ENCODE measurements at regions not wholly inside any gene's neighbourhood (a gene's known extent, or its start where the extent isn't known, plus 50 kb on each side); places are given as distances from the start of the nearest gene placed in this dataset.
A peak's percentile ranks its signal among the peaks of the same experiment; 100 is the strongest.

DNA sequence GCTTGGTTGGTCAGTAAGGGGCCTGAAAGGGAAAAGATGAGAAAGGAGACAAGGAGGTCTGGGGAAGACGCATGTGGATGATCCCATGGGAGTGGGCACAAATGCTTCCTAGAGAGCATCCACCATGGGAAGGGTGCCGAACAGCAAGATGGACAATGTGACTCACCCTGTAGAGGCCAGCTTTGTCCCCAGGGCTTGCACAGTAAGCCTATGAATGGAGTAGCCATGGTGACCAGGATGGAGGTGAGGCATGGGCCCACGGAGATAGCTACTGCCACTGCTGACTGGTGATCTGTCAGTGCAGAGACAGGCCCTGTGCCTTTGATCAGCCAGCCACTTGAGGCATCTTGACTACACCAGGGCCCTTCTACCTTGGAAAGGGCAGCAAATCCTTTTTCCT, 172.6 kb downstream of the HAUS1 start:
- no peak for DNase-seq
- H3K27me3 ChIP-seq (ENCODE audit: control insufficient read depth, insufficient read depth, low read length): no peaks in the 10 kb centered on the region
- H3K4me1 ChIP-seq (ENCODE audit: control insufficient read depth, insufficient read depth, low read length): peaks cover 9% of the 10 kb centered on the region
- H3K9me3 ChIP-seq (replicated peaks; ENCODE audit: control insufficient read depth, low read depth, low read length): no peaks in the 10 kb centered on the region
- no peaks in the 10 kb centered on the region for H3K36me3 ChIP-seq (ENCODE audit: control insufficient read depth, insufficient read depth, low read length)
- 88% methylated on average over 3 of the region's 3 CpGs for WGBS (ENCODE audit: insufficient coverage)
- H3K27ac ChIP-seq (ENCODE audit: low read length): no peak overlapping the region
- H3K4me3 ChIP-seq (ENCODE audit: low read length): no peak overlapping the region

- 31% methylated on average over 7 of the region's 10 CpGs for whole genome bisulfite sequencing (ENCODE audit: insufficient coverage)
- DNase-seq: peak; percentile 50
- H3K9me3 ChIP-seq (replicated peaks; ENCODE audit: control insufficient read depth, low read depth, low read length): no peaks in the 10 kb centered on the region
- H3K27ac ChIP-seq (ENCODE audit: low read length): no peak overlapping the region
- H3K4me3 ChIP-seq (ENCODE audit: low read length): no peak overlapping the region
- no peaks in the 10 kb centered on the region for H3K36me3 ChIP-seq (ENCODE audit: control insufficient read depth, insufficient read depth, low read length)
- no peaks in the 10 kb centered on the region for H3K27me3 ChIP-seq (ENCODE audit: control insufficient read depth, insufficient read depth, low read length)
- peaks cover 19% of the 10 kb centered on the region for H3K4me1 ChIP-seq (ENCODE audit: control insufficient read depth, insufficient read depth, low read length)
Measured at GRCh38 chr18:46278481-46279465, 174.6 kb downstream of the HAUS1 start.

- no peak for DNase-seq
- H3K9me3 ChIP-seq (replicated peaks; ENCODE audit: control insufficient read depth, low read depth, low read length): no peaks in the 10 kb centered on the region
Measured at GRCh38 chr18:46279673-46280072, 175.5 kb downstream of the HAUS1 start.

GRCh38 chr18:46281185-46282176, 177.3 kb downstream of the HAUS1 start:
- H3K27ac ChIP-seq (ENCODE audit: low read length): no peak overlapping the region
- peaks cover 22% of the 10 kb centered on the region for H3K4me1 ChIP-seq (ENCODE audit: control insufficient read depth, insufficient read depth, low read length)
- no peak overlapping the region for H3K4me3 ChIP-seq (ENCODE audit: low read length)
- peak; percentile 87 for DNase-seq
- H3K27me3 ChIP-seq (ENCODE audit: control insufficient read depth, insufficient read depth, low read length): no peaks in the 10 kb centered on the region
- 71% methylated on average over 10 of the region's 15 CpGs for WGBS (ENCODE audit: insufficient coverage)
- no peaks in the 10 kb centered on the region for H3K9me3 ChIP-seq (replicated peaks; ENCODE audit: control insufficient read depth, low read depth, low read length)
- H3K36me3 ChIP-seq (ENCODE audit: control insufficient read depth, insufficient read depth, low read length): no peaks in the 10 kb centered on the region

More at GRCh38 chr18:46279673-46280072, 175.5 kb downstream of the HAUS1 start:
- peaks cover 22% of the 10 kb centered on the region for H3K4me1 ChIP-seq (ENCODE audit: control insufficient read depth, insufficient read depth, low read length)
- H3K27me3 ChIP-seq (ENCODE audit: control insufficient read depth, insufficient read depth, low read length): no peaks in the 10 kb centered on the region
- 87% methylated on average over 3 of the region's 6 CpGs for WGBS (ENCODE audit: insufficient coverage)
- H3K27ac ChIP-seq (ENCODE audit: low read length): no peak overlapping the region
- H3K4me3 ChIP-seq (ENCODE audit: low read length): no peak overlapping the region
- no peaks in the 10 kb centered on the region for H3K36me3 ChIP-seq (ENCODE audit: control insufficient read depth, insufficient read depth, low read length)

GRCh38 chr18:46282177-46282570, 178.0 kb downstream of the HAUS1 start:
- H3K27me3 ChIP-seq (ENCODE audit: control insufficient read depth, insufficient read depth, low read length): no peaks in the 10 kb centered on the region
- H3K9me3 ChIP-seq (replicated peaks; ENCODE audit: control insufficient read depth, low read depth, low read length): no peaks in the 10 kb centered on the region
- H3K27ac ChIP-seq (ENCODE audit: low read length): no peak overlapping the region
- no peaks in the 10 kb centered on the region for H3K36me3 ChIP-seq (ENCODE audit: control insufficient read depth, insufficient read depth, low read length)
- H3K4me1 ChIP-seq (ENCODE audit: control insufficient read depth, insufficient read depth, low read length): peaks cover 22% of the 10 kb centered on the region
- H3K4me3 ChIP-seq (ENCODE audit: low read length): no peak overlapping the region
- no peak for DNase-seq
- 88% methylated on average over 3 of the region's 7 CpGs for WGBS (ENCODE audit: insufficient coverage)

GRCh38 chr18:46282646-46283045, 178.5 kb downstream of the HAUS1 start:
- Histone ChIP-seq H3K27ac (ENCODE audit: low read length) (no peak overlapping the region), H3K9me3 (replicated peaks; ENCODE audit: control insufficient read depth, low read depth, low read length) (no peaks in the 10 kb centered on the region), H3K4me3 (ENCODE audit: low read length) (no peak overlapping the region), H3K36me3 (ENCODE audit: control insufficient read depth, insufficient read depth, low read length) (no peaks in the 10 kb centered on the region), H3K27me3 (ENCODE audit: control insufficient read depth, insufficient read depth, low read length) (no peaks in the 10 kb centered on the region), H3K4me1 (ENCODE audit: control insufficient read depth, insufficient read depth, low read length) (peaks cover 22% of the 10 kb centered on the region)
- DNase-seq: no peak
- WGBS (ENCODE audit: insufficient coverage): 95% methylated on average over 3 of the region's 7 CpGs

- H3K9me3 ChIP-seq (replicated peaks; ENCODE audit: control insufficient read depth, low read depth, low read length): no peaks in the 10 kb centered on the region
- peaks cover 18% of the 10 kb centered on the region for H3K4me1 ChIP-seq (ENCODE audit: control insufficient read depth, insufficient read depth, low read length)
- 86% methylated on average over 4 of the region's 7 CpGs for WGBS (ENCODE audit: insufficient coverage)
- no peaks in the 10 kb centered on the region for H3K27me3 ChIP-seq (ENCODE audit: control insufficient read depth, insufficient read depth, low read length)
- H3K36me3 ChIP-seq (ENCODE audit: control insufficient read depth, insufficient read depth, low read length): no peaks in the 10 kb centered on the region
- no peak overlapping the region for H3K27ac ChIP-seq (ENCODE audit: low read length)
- DNase-seq: no peak
- H3K4me3 ChIP-seq (ENCODE audit: low read length): no peak overlapping the region
Measured at GRCh38 chr18:46283268-46283667, 179.1 kb downstream of the HAUS1 start.

DNA sequence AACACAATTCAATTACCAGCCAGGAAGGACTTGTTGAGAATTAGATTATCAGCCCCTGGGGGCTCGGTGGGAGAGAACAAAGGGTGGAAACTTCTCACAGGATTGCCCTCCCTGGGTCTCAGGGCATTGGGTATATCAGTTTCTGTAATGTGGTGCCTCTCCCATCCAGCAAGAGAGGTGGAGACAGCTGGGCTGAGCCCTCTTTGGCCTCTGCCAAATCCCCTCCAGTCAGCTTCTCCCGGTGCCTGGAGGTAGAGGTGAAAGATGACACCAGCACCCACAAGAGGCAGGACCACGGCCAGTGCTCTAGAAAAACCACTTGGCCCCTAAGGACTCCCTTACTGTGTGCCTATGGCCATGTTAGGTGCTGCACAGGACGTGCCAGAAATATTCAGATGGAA, 179.7 kb downstream of the HAUS1 start:
- 78% methylated on average over 1 of the region's 4 CpGs for WGBS (ENCODE audit: insufficient coverage)
- no peaks in the 10 kb centered on the region for H3K9me3 ChIP-seq (replicated peaks; ENCODE audit: control insufficient read depth, low read depth, low read length)
- H3K27ac ChIP-seq (ENCODE audit: low read length): no peak overlapping the region
- no peaks in the 10 kb centered on the region for H3K36me3 ChIP-seq (ENCODE audit: control insufficient read depth, insufficient read depth, low read length)
- no peak overlapping the region for H3K4me3 ChIP-seq (ENCODE audit: low read length)
- DNase-seq: peak; percentile 40
- H3K4me1 ChIP-seq (ENCODE audit: control insufficient read depth, insufficient read depth, low read length): peaks cover 13% of the 10 kb centered on the region
- no peaks in the 10 kb centered on the region for H3K27me3 ChIP-seq (ENCODE audit: control insufficient read depth, insufficient read depth, low read length)

DNA sequence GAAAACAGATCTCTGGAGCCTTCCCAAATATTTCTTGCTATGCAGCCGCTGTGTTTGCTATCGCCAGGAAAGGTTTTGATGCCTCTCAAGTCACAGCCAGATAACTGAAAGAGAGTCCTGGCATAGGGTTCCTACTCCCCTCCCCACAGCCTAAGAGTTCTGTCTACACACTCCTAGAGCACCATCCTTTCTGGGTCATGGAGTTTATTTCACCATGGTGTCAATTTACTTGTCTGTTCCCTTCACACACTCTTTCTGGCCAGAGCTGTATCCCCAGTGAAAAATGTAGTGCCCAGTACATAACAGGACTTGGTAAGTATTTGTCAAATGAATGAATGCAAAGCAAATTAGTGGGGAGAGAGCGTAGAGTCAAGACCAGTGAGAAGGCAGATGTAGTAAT, 185.3 kb downstream of the HAUS1 start:
- H3K9me3 ChIP-seq (replicated peaks; ENCODE audit: control insufficient read depth, low read depth, low read length): no peaks in the 10 kb centered on the region
- H3K4me3 ChIP-seq (ENCODE audit: low read length): no peak overlapping the region
- WGBS (ENCODE audit: insufficient coverage): 90% methylated on average over 2 of the region's 3 CpGs
- H3K27ac ChIP-seq (ENCODE audit: low read length): no peak overlapping the region
- no peak for DNase-seq
- H3K36me3 ChIP-seq (ENCODE audit: control insufficient read depth, insufficient read depth, low read length): no peaks in the 10 kb centered on the region
- peaks cover 4% of the 10 kb centered on the region for H3K4me1 ChIP-seq (ENCODE audit: control insufficient read depth, insufficient read depth, low read length)
- no peaks in the 10 kb centered on the region for H3K27me3 ChIP-seq (ENCODE audit: control insufficient read depth, insufficient read depth, low read length)

DNA sequence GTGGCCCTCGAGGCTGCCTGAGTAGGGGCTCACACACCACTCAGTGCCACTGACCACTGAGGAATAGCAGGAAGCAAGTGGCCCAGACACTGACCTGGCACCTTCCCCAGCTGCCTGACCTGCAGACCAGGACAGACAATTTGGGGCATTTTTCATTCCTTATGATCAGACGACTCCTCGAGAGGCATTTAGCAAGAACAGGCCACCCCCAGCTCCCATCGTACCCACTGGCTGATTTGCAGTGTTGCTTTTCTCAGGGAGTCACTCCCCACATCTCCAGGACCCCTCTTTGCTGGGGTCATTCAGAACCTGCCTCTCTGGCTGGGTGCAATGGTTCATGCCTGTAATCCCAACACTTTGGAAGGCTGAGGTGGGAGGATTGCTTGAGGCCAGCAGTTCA, 185.7 kb downstream of the HAUS1 start:
- WGBS (ENCODE audit: insufficient coverage): 78% methylated on average over 3 of the region's 4 CpGs
- H3K36me3 ChIP-seq (ENCODE audit: control insufficient read depth, insufficient read depth, low read length): no peaks in the 10 kb centered on the region
- no peak overlapping the region for H3K4me3 ChIP-seq (ENCODE audit: low read length)
- H3K27ac ChIP-seq (ENCODE audit: low read length): no peak overlapping the region
- DNase-seq: no peak
- H3K27me3 ChIP-seq (ENCODE audit: control insufficient read depth, insufficient read depth, low read length): no peaks in the 10 kb centered on the region
- peaks cover 4% of the 10 kb centered on the region for H3K4me1 ChIP-seq (ENCODE audit: control insufficient read depth, insufficient read depth, low read length)
- no peaks in the 10 kb centered on the region for H3K9me3 ChIP-seq (replicated peaks; ENCODE audit: control insufficient read depth, low read depth, low read length)

Measured in muscle of leg (tissue), 3 donors.